ENCODE measurements at regions not wholly inside any gene's neighbourhood (a gene's known extent, or its start where the extent isn't known, plus 50 kb on each side); places are given as distances from the start of the nearest gene placed in this dataset.
"Not testable (repeated sequence)": the region's sequence is repeated elsewhere in the genome, so short reads cannot be mapped to it uniquely, and the experiment has no call there.

DNA sequence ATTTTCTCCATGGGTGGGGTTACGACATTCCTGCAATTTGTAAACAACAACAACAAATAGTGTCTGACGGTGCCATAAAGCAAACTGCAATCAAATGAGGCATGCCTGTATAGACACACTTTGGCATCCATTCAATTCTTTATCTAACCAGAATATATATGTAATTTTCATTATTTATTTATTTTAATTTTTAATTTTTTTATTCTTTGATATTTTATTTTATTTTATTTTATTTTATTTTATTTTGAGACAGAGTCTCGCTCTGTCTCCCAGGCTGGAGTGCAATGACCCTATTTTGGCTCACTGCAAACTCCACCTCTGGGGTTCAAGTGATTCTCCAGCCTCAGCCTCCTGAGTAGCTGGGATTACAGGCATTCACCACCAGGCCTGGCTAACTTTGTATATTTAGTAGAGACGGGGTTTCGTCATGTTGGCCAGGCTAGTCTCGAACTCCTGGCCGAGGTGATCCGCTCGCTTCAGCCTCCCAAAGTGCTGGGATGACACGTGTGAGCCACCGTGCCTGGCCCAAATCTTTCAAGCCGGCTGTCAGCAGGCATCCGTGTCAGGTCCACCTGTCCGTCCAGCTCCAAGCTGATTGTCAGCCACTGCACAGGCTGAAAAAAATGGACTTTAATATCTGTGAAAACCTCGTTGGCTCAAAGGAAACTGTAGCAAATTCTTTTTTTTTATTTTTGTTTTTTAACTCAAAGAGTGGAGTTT, 200.8 kb downstream of the ASMT start:
- H3K4me3 ChIP-seq (replicated peaks in 1 of 4; ENCODE audit: control extremely low read depth in 1 of 4, insufficient read depth in 1 of 4, low read depth in 3 of 4, low read length in 4 of 4): no peak overlapping the region
- H2AFZ ChIP-seq (ENCODE audit: low read length): no peak overlapping the region
- no peak overlapping the region for H3K27ac ChIP-seq (ENCODE audit: insufficient read depth, low read length)
- TF ChIP-seq, protein P1, sequence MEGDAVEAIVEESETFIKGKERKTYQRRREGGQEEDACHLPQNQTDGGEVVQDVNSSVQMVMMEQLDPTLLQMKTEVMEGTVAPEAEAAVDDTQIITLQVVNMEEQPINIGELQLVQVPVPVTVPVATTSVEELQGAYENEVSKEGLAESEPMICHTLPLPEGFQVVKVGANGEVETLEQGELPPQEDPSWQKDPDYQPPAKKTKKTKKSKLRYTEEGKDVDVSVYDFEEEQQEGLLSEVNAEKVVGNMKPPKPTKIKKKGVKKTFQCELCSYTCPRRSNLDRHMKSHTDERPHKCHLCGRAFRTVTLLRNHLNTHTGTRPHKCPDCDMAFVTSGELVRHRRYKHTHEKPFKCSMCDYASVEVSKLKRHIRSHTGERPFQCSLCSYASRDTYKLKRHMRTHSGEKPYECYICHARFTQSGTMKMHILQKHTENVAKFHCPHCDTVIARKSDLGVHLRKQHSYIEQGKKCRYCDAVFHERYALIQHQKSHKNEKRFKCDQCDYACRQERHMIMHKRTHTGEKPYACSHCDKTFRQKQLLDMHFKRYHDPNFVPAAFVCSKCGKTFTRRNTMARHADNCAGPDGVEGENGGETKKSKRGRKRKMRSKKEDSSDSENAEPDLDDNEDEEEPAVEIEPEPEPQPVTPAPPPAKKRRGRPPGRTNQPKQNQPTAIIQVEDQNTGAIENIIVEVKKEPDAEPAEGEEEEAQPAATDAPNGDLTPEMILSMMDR (conservative IDR thresholded peaks at IDR 0.05 in 1 of 2, IDR thresholded peaks at IDR 0.05 in 1 of 2; ENCODE audit: low read depth in 1 of 2, low read length in 2 of 2): no peak
- no peak for TF ChIP-seq EZH2 (IDR thresholded peaks at IDR 0.05; ENCODE audit: low read length, missing control alignments)
- no peaks in the 10 kb centered on the region for H3K36me3 ChIP-seq (ENCODE audit: control insufficient read depth, insufficient read depth, low read length)
- DNase-seq (ENCODE audit: low read depth in 2 of 2): no peak
- no peak overlapping the region for H3K4me2 ChIP-seq (ENCODE audit: extremely low read depth, insufficient read depth, low read length)
- no peaks in the 10 kb centered on the region for H3K27me3 ChIP-seq (ENCODE audit: control insufficient read depth, insufficient read depth, low read length)
- no peak overlapping the region for H3K9ac ChIP-seq (ENCODE audit: insufficient read depth, low read length)
- no peaks in the 10 kb centered on the region for H3K4me1 ChIP-seq (ENCODE audit: control insufficient read depth, extremely low read depth, insufficient read depth, low read length)
- H4K20me1 ChIP-seq (ENCODE audit: control insufficient read depth, extremely low read depth, insufficient read depth, low read length): no peaks in the 10 kb centered on the region
- no peaks in the 10 kb centered on the region for H3K9me3 ChIP-seq (ENCODE audit: control insufficient read depth, insufficient read depth, low read depth, low read length)
- H3K79me2 ChIP-seq (ENCODE audit: control insufficient read depth, insufficient read depth, low read length): no peaks in the 10 kb centered on the region

DNA sequence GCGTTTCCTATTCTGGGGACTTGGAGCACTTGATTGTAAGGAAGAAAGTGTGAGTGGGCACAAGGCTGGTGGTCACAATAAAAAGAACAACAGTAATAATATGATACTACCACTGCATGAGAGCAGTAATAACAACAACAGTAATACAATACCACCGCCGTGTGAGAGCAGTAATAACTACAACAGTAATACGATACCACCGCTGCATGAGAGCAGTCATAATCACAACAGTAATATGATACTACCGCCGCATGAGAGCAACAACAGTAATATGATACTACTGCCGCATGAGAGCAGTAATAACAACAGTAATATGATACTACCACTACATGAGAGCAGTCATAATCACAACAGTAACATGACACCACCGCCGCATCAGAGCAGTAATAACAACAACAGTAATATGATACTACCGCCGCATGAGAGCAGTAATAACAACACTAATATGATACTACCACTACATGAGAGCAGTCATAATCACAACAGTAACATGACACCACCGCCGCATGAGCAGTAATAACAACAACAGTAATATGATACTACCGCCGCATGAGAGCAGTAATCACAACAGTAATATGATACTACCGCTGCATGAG, 201.6 kb downstream of the ASMT start:
- not testable (repeated sequence) for H3K27me3 ChIP-seq (ENCODE audit: control insufficient read depth, insufficient read depth, low read length); H4K20me1 ChIP-seq (ENCODE audit: control insufficient read depth, extremely low read depth, insufficient read depth, low read length); H3K4me2 ChIP-seq (ENCODE audit: extremely low read depth, insufficient read depth, low read length); H2AFZ ChIP-seq (ENCODE audit: low read length); H3K9ac ChIP-seq (ENCODE audit: insufficient read depth, low read length); H3K4me1 ChIP-seq (ENCODE audit: control insufficient read depth, extremely low read depth, insufficient read depth, low read length); H3K4me3 ChIP-seq (replicated peaks in 1 of 4; ENCODE audit: control extremely low read depth in 1 of 4, insufficient read depth in 1 of 4, low read depth in 3 of 4, low read length in 4 of 4); H3K79me2 ChIP-seq (ENCODE audit: control insufficient read depth, insufficient read depth, low read length); DNase-seq (ENCODE audit: low read depth in 2 of 2); H3K9me3 ChIP-seq (ENCODE audit: control insufficient read depth, insufficient read depth, low read depth, low read length); H3K27ac ChIP-seq (ENCODE audit: insufficient read depth, low read length); H3K36me3 ChIP-seq (ENCODE audit: control insufficient read depth, insufficient read depth, low read length)

DNA sequence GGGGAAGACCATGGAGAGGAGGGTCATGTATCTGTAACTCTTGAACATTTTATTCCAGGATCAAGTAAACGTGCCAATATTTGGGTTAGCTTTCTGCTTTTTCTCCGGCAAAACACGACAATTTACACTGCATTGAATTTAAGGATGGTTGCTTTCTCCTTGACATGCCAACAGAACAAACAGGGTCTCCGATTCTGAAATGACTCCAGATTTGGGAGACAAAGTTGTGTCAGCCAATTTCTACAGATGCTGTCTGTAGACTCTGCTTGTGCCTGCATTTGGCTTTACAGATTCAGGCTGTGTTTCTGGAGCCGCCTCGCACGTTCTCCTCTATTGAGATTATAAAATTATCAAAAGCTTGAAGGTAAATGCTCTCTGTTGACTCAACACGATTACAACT, 207.0 kb downstream of the ASMT start:
- Histone ChIP-seq H3K27ac (ENCODE audit: insufficient read depth, low read length) (no peak overlapping the region), H3K27me3 (ENCODE audit: control insufficient read depth, insufficient read depth, low read length) (no peaks in the 10 kb centered on the region), H2AFZ (ENCODE audit: low read length) (no peak overlapping the region), H3K4me1 (ENCODE audit: control insufficient read depth, extremely low read depth, insufficient read depth, low read length) (no peaks in the 10 kb centered on the region), H3K4me2 (ENCODE audit: extremely low read depth, insufficient read depth, low read length) (no peak overlapping the region), H3K36me3 (ENCODE audit: control insufficient read depth, insufficient read depth, low read length) (no peaks in the 10 kb centered on the region), H4K20me1 (ENCODE audit: control insufficient read depth, extremely low read depth, insufficient read depth, low read length) (no peaks in the 10 kb centered on the region), H3K9me3 (ENCODE audit: control insufficient read depth, insufficient read depth, low read depth, low read length) (no peaks in the 10 kb centered on the region), H3K79me2 (ENCODE audit: control insufficient read depth, insufficient read depth, low read length) (no peaks in the 10 kb centered on the region), H3K9ac (ENCODE audit: insufficient read depth, low read length) (no peak overlapping the region), H3K4me3 (replicated peaks in 1 of 4; ENCODE audit: control extremely low read depth in 1 of 4, insufficient read depth in 1 of 4, low read depth in 3 of 4, low read length in 4 of 4) (no peak overlapping the region)
- TF ChIP-seq, protein P1 (conservative IDR thresholded peaks at IDR 0.05 in 1 of 2, IDR thresholded peaks at IDR 0.05 in 1 of 2; ENCODE audit: low read depth in 1 of 2, low read length in 2 of 2): no peak
- no peak for TF ChIP-seq EZH2 (IDR thresholded peaks at IDR 0.05; ENCODE audit: low read length, missing control alignments)
- DNase-seq (ENCODE audit: low read depth in 2 of 2): no peak

Measured in fibroblast of lung (primary cell).